ENCODE measurements at regions not wholly inside any gene's neighbourhood (a gene's known extent, or its start where the extent isn't known, plus 50 kb on each side); places are given as distances from the start of the nearest gene placed in this dataset.

GRCh38 chr16:48862087-48862532, 252.1 kb upstream of the N4BP1 start:
- no peak for DNase-seq
- Histone ChIP-seq H3K4me1 (ENCODE audit: control insufficient read depth, insufficient read depth, low read length) (no peaks in the 10 kb centered on the region), H3K9me3 (ENCODE audit: control insufficient read depth, low read length) (no peaks in the 10 kb centered on the region), H3K4me3 (ENCODE audit: low read length) (no peak overlapping the region), H3K27me3 (ENCODE audit: control insufficient read depth, insufficient read depth) (peaks cover 2% of the 10 kb centered on the region), H3K27ac (ENCODE audit: low read length) (no peak overlapping the region)
- 24% methylated on average over 9 of the region's 9 CpGs for WGBS
- intact Hi-C loops (cut with DNase I), result no loop called here
- no peak for ATAC-seq

GRCh38 chr16:48860341-48860740, 250.4 kb upstream of the N4BP1 start:
- peaks cover 5% of the 10 kb centered on the region for H3K27me3 ChIP-seq (ENCODE audit: control insufficient read depth, insufficient read depth)
- intact Hi-C loops (cut with DNase I), result no loop called here
- 53% methylated on average over 1 of the region's 1 CpG for WGBS

GRCh38 chr16:48852951-48853350, 243.0 kb upstream of the N4BP1 start:
- no peak for DNase-seq
- no peaks in the 10 kb centered on the region for H3K9me3 ChIP-seq (ENCODE audit: control insufficient read depth, low read length)
- intact Hi-C loops (cut with DNase I), result no loop called here
- peaks cover 2% of the 10 kb centered on the region for H3K27me3 ChIP-seq (ENCODE audit: control insufficient read depth, insufficient read depth)
- no peak for ATAC-seq
- no peak overlapping the region for H3K27ac ChIP-seq (ENCODE audit: low read length)
- H3K4me3 ChIP-seq (ENCODE audit: low read length), result no peak overlapping the region
- WGBS, result 62% methylated on average over 12 of the region's 12 CpGs
- H3K4me1 ChIP-seq (ENCODE audit: control insufficient read depth, insufficient read depth, low read length), result no peaks in the 10 kb centered on the region

More at GRCh38 chr16:48860341-48860740, 250.4 kb upstream of the N4BP1 start:
- H3K9me3 ChIP-seq (ENCODE audit: control insufficient read depth, low read length), result no peaks in the 10 kb centered on the region
- no peaks in the 10 kb centered on the region for H3K4me1 ChIP-seq (ENCODE audit: control insufficient read depth, insufficient read depth, low read length)
- ATAC-seq, result no peak
- no peak overlapping the region for H3K4me3 ChIP-seq (ENCODE audit: low read length)
- no peak for DNase-seq
- H3K27ac ChIP-seq (ENCODE audit: low read length), result no peak overlapping the region

GRCh38 chr16:48852458-48852857, 242.5 kb upstream of the N4BP1 start:
- intact Hi-C loops (cut with DNase I), result no loop called here
- H3K4me1 ChIP-seq (ENCODE audit: control insufficient read depth, insufficient read depth, low read length), result no peaks in the 10 kb centered on the region
- no peaks in the 10 kb centered on the region for H3K9me3 ChIP-seq (ENCODE audit: control insufficient read depth, low read length)
- ATAC-seq, result no peak
- WGBS, result 52% methylated on average over 6 of the region's 6 CpGs
- no peak overlapping the region for H3K27ac ChIP-seq (ENCODE audit: low read length)
- no peak for DNase-seq
- H3K4me3 ChIP-seq (ENCODE audit: low read length), result no peak overlapping the region
- peaks cover 2% of the 10 kb centered on the region for H3K27me3 ChIP-seq (ENCODE audit: control insufficient read depth, insufficient read depth)

- 77% methylated on average over 7 of the region's 7 CpGs for whole genome bisulfite sequencing
- Histone ChIP-seq H3K9me3 (ENCODE audit: control insufficient read depth, low read length) (no peaks in the 10 kb centered on the region), H3K27ac (ENCODE audit: low read length) (no peak overlapping the region), H3K4me3 (ENCODE audit: low read length) (no peak overlapping the region), H3K4me1 (ENCODE audit: control insufficient read depth, insufficient read depth, low read length) (no peaks in the 10 kb centered on the region), H3K27me3 (ENCODE audit: control insufficient read depth, insufficient read depth) (no peaks in the 10 kb centered on the region)
- DNase-seq (no peak), ATAC-seq (no peak)
- intact Hi-C loops (cut with DNase I), result no loop called here
Observed at GRCh38 chr16:48850097-48850770, 240.3 kb upstream of the N4BP1 start.

GRCh38 chr16:48846277-48846676, 236.3 kb upstream of the N4BP1 start:
- DNase-seq (no peak), ATAC-seq (no peak)
- Histone ChIP-seq H3K9me3 (ENCODE audit: control insufficient read depth, low read length) (no peaks in the 10 kb centered on the region), H3K27ac (ENCODE audit: low read length) (no peak overlapping the region), H3K27me3 (ENCODE audit: control insufficient read depth, insufficient read depth) (no peaks in the 10 kb centered on the region), H3K4me1 (ENCODE audit: control insufficient read depth, insufficient read depth, low read length) (no peaks in the 10 kb centered on the region), H3K4me3 (ENCODE audit: low read length) (no peak overlapping the region)
- intact Hi-C loops (cut with DNase I), result no loop called here
- 72% methylated on average over 2 of the region's 2 CpGs for WGBS

- DNase-seq (no peak), ATAC-seq (no peak)
- H3K4me3 ChIP-seq (ENCODE audit: low read length), result no peak overlapping the region
- H3K4me1 ChIP-seq (ENCODE audit: control insufficient read depth, insufficient read depth, low read length), result no peaks in the 10 kb centered on the region
- H3K27me3 ChIP-seq (ENCODE audit: control insufficient read depth, insufficient read depth), result no peaks in the 10 kb centered on the region
- 48% methylated on average over 2 of the region's 2 CpGs for WGBS
- H3K9me3 ChIP-seq (ENCODE audit: control insufficient read depth, low read length), result no peaks in the 10 kb centered on the region
- H3K27ac ChIP-seq (ENCODE audit: low read length), result no peak overlapping the region
- intact Hi-C loops (cut with DNase I), result no loop called here
Observed at GRCh38 chr16:48845261-48845660, 235.3 kb upstream of the N4BP1 start.

- Histone ChIP-seq H3K27me3 (ENCODE audit: control insufficient read depth, insufficient read depth) (no peaks in the 10 kb centered on the region), H3K27ac (ENCODE audit: low read length) (no peak overlapping the region), H3K9me3 (ENCODE audit: control insufficient read depth, low read length) (no peaks in the 10 kb centered on the region), H3K4me3 (ENCODE audit: low read length) (no peak overlapping the region), H3K4me1 (ENCODE audit: control insufficient read depth, insufficient read depth, low read length) (no peaks in the 10 kb centered on the region)
- DNase-seq (no peak), ATAC-seq (no peak)
- WGBS, result 44% methylated on average over 1 of the region's 1 CpG
- intact Hi-C loops (cut with DNase I), result no loop called here
Observed at GRCh38 chr16:48838349-48838748, 228.4 kb upstream of the N4BP1 start.

GRCh38 chr16:48836636-48837035, 226.7 kb upstream of the N4BP1 start:
- no peaks in the 10 kb centered on the region for H3K9me3 ChIP-seq (ENCODE audit: control insufficient read depth, low read length)
- H3K4me1 ChIP-seq (ENCODE audit: control insufficient read depth, insufficient read depth, low read length), result no peaks in the 10 kb centered on the region
- intact Hi-C loops (cut with DNase I), result no loop called here
- no peak overlapping the region for H3K27ac ChIP-seq (ENCODE audit: low read length)
- WGBS, result 57% methylated on average over 4 of the region's 4 CpGs
- DNase-seq, result no peak
- no peak overlapping the region for H3K4me3 ChIP-seq (ENCODE audit: low read length)
- no peak for ATAC-seq
- no peaks in the 10 kb centered on the region for H3K27me3 ChIP-seq (ENCODE audit: control insufficient read depth, insufficient read depth)

- intact Hi-C loops (cut with DNase I), result no loop called here
- no peaks in the 10 kb centered on the region for H3K27me3 ChIP-seq (ENCODE audit: control insufficient read depth, insufficient read depth)
- no peak overlapping the region for H3K27ac ChIP-seq (ENCODE audit: low read length)
- no peaks in the 10 kb centered on the region for H3K4me1 ChIP-seq (ENCODE audit: control insufficient read depth, insufficient read depth, low read length)
- DNase-seq, result no peak
- no peak overlapping the region for H3K4me3 ChIP-seq (ENCODE audit: low read length)
- H3K9me3 ChIP-seq (ENCODE audit: control insufficient read depth, low read length), result no peaks in the 10 kb centered on the region
- 84% methylated on average over 2 of the region's 2 CpGs for WGBS
- ATAC-seq, result no peak
Observed at GRCh38 chr16:48836067-48836466, 226.1 kb upstream of the N4BP1 start.

GRCh38 chr16:48834576-48834975, 224.6 kb upstream of the N4BP1 start:
- Histone ChIP-seq H3K4me1 (ENCODE audit: control insufficient read depth, insufficient read depth, low read length) (no peaks in the 10 kb centered on the region), H3K27me3 (ENCODE audit: control insufficient read depth, insufficient read depth) (no peaks in the 10 kb centered on the region), H3K4me3 (ENCODE audit: low read length) (no peak overlapping the region), H3K27ac (ENCODE audit: low read length) (no peak overlapping the region), H3K9me3 (ENCODE audit: control insufficient read depth, low read length) (no peaks in the 10 kb centered on the region)
- WGBS, result 26% methylated on average over 1 of the region's 1 CpG
- no peak for ATAC-seq
- no peak for DNase-seq
- intact Hi-C loops (cut with DNase I), result no loop called here

- no peak for DNase-seq
- no peak for ATAC-seq
- H3K27me3 ChIP-seq (ENCODE audit: control insufficient read depth, insufficient read depth), result no peaks in the 10 kb centered on the region
- no peak overlapping the region for H3K4me3 ChIP-seq (ENCODE audit: low read length)
- H3K4me1 ChIP-seq (ENCODE audit: control insufficient read depth, insufficient read depth, low read length), result no peaks in the 10 kb centered on the region
- no peak overlapping the region for H3K27ac ChIP-seq (ENCODE audit: low read length)
- intact Hi-C loops (cut with DNase I), result no loop called here
- H3K9me3 ChIP-seq (ENCODE audit: control insufficient read depth, low read length), result no peaks in the 10 kb centered on the region
- WGBS, result 33% methylated on average over 2 of the region's 2 CpGs
Observed at GRCh38 chr16:48833461-48833860, 223.5 kb upstream of the N4BP1 start.
